Trophoblast cell (in vitro differentiated cells and primary cell): ENCODE measurements at regions not wholly inside any gene's neighbourhood (a gene's known extent, or its start where the extent isn't known, plus 50 kb on each side); places are given as distances from the start of the nearest gene placed in this dataset.

Source experiments
- DNase-seq, 2 donors: peaks; one replicate each; pipeline ENCODE4 v3.0.0-alpha.2; 2016
- H2AFZ ChIP-seq: 2 replicates; pipeline ENCODE4 v1.6.1; 2013; ENCODE audit warnings: low read length, moderate library complexity, mild to moderate bottlenecking; ENCODE audit not compliant: insufficient read depth, poor library complexity
- H2AK5ac ChIP-seq: 2 replicates; pipeline ENCODE4 v1.6.1; 2013; ENCODE audit warnings: mild to moderate bottlenecking, low read length
- H2BK120ac ChIP-seq: 2 replicates; pipeline ENCODE4 v1.6.1; 2013; ENCODE audit warnings: low read length, mild to moderate bottlenecking, moderate library complexity; ENCODE audit not compliant: insufficient read depth, poor library complexity
- H2BK12ac ChIP-seq: 2 replicates; pipeline ENCODE4 v1.6.1; 2013; ENCODE audit warnings: mild to moderate bottlenecking, low read length, moderate library complexity
- H2BK5ac ChIP-seq: 2 replicates; pipeline ENCODE4 v1.6.1; 2013; ENCODE audit warnings: low read length, low read depth, moderate library complexity, mild to moderate bottlenecking; ENCODE audit not compliant: poor library complexity
- H3K14ac ChIP-seq: 2 replicates; pipeline ENCODE4 v1.6.1; 2013; ENCODE audit warnings: mild to moderate bottlenecking, low read length
- H3K18ac ChIP-seq: 2 replicates; pipeline ENCODE4 v1.6.1; 2013; ENCODE audit warnings: mild to moderate bottlenecking, low read length
- H3K23ac ChIP-seq: 2 replicates; pipeline ENCODE4 v1.6.1; 2013; ENCODE audit warnings: low read length
- H3K27ac ChIP-seq: 2 replicates; pipeline ENCODE4 v1.5.1; 2013; ENCODE audit warnings: low read depth, mild to moderate bottlenecking, inconsistent platforms, low read length, moderate library complexity
- H3K27me3 ChIP-seq: 2 replicates; pipeline ENCODE4 v1.6.1; 2013; ENCODE audit warnings: inconsistent platforms, mild to moderate bottlenecking, low read length, moderate library complexity; ENCODE audit not compliant: insufficient read depth
- H3K36me3 ChIP-seq, 2 experiments: 1 replicate in 1 of 2; 2 replicates in 1 of 2; pipeline ENCODE4 v1.6.1; 2013; ENCODE audit warnings: low read length in 2 of 2, mild to moderate bottlenecking in 2 of 2, moderate library complexity in 1 of 2; ENCODE audit not compliant: insufficient read depth in 2 of 2, control insufficient read depth in 1 of 2
- H3K4ac ChIP-seq: 2 replicates; pipeline ENCODE4 v1.6.1; 2013; ENCODE audit warnings: low read depth, mild to moderate bottlenecking, low read length, moderate library complexity
- H3K4me1 ChIP-seq, 2 experiments: 1 replicate in 1 of 2; 2 replicates in 1 of 2; pipeline ENCODE4 v1.6.1; 2013; ENCODE audit warnings: low read length in 2 of 2, mild to moderate bottlenecking in 2 of 2, moderate library complexity in 1 of 2; ENCODE audit not compliant: insufficient read depth in 2 of 2, control insufficient read depth in 1 of 2
- H3K4me2 ChIP-seq: 2 replicates; pipeline ENCODE4 v1.6.1; 2013; ENCODE audit warnings: inconsistent platforms, mild to moderate bottlenecking, low read length, moderate library complexity
- H3K4me3 ChIP-seq: 2 replicates; pipeline ENCODE4 v1.5.1; 2013; ENCODE audit warnings: mild to moderate bottlenecking, low read depth, low read length, inconsistent platforms
- H3K79me1 ChIP-seq: one replicate; pipeline ENCODE4 v1.6.1; 2013; ENCODE audit warnings: low read length
- H3K79me2 ChIP-seq: 2 replicates; pipeline ENCODE4 v1.6.1; 2013; ENCODE audit warnings: low read length, mild to moderate bottlenecking; ENCODE audit not compliant: control insufficient read depth, insufficient read depth, poor library complexity
- H3K9ac ChIP-seq: 2 replicates; pipeline ENCODE4 v1.6.1; 2013; ENCODE audit warnings: mild to moderate bottlenecking, low read length
- H3K9me3 ChIP-seq: 2 replicates; pipeline ENCODE4 v1.6.1; 2013; ENCODE audit warnings: low read depth, mild to moderate bottlenecking, control low read depth, inconsistent platforms, low read length; ENCODE audit not compliant: insufficient read depth
- H4K12ac ChIP-seq: 2 replicates; pipeline ENCODE4 v1.6.1; 2013; ENCODE audit warnings: low read depth, mild to moderate bottlenecking, low read length, moderate library complexity
- H4K8ac ChIP-seq: 2 replicates; pipeline ENCODE4 v1.6.1; 2013; ENCODE audit warnings: low read depth, mild to moderate bottlenecking, low read length, moderate library complexity
- H4K91ac ChIP-seq: one replicate; pipeline ENCODE4 v1.6.1; 2013; ENCODE audit warnings: low read depth, mild to moderate bottlenecking, low read length, moderate library complexity
- WGBS: extraction: QIAGEN DNeasy Blood & Tissue Kit; methylation state at CpG from one replicate; pipeline ENCODE4 v1.1.7; 2013; ENCODE audit warnings: missing lambda C conversion rate; ENCODE audit not compliant: insufficient read length, insufficient coverage; ENCODE audit errors: extremely low coverage; 5-methylcytosine and 5-hydroxymethylcytosine counted together

GRCh38 chr2:6444514-6444913 lies 421.2 kb downstream of the CMPK2 start:
- Histone ChIP-seq H3K4me1 (no peaks in the 10 kb centered on the region), H3K36me3 (no peaks in the 10 kb centered on the region), H3K79me1 (no peaks in the 10 kb centered on the region), H3K27me3 (no peaks in the 10 kb centered on the region), H2AK5ac (no peak overlapping the region), H2AFZ (no peak overlapping the region), H3K79me2 (no peaks in the 10 kb centered on the region), H3K18ac (no peak overlapping the region), H3K4me3 (no peak overlapping the region), H2BK5ac (no peak overlapping the region), H3K27ac (no peak overlapping the region), H3K9me3 (no peaks in the 10 kb centered on the region), H2BK120ac (no peak overlapping the region), H3K4ac (no peak overlapping the region), H3K4me2 (no peak overlapping the region), H4K91ac (no peak overlapping the region), H3K14ac (no peak overlapping the region), H3K9ac (no peak overlapping the region), H2BK12ac (no peak overlapping the region), H4K12ac (no peak overlapping the region), H3K23ac (no peak overlapping the region), H4K8ac (no peak overlapping the region)
- WGBS, result no CpG with 5 or more reads among the region's 2 CpGs
- DNase-seq, result no peak

DNA sequence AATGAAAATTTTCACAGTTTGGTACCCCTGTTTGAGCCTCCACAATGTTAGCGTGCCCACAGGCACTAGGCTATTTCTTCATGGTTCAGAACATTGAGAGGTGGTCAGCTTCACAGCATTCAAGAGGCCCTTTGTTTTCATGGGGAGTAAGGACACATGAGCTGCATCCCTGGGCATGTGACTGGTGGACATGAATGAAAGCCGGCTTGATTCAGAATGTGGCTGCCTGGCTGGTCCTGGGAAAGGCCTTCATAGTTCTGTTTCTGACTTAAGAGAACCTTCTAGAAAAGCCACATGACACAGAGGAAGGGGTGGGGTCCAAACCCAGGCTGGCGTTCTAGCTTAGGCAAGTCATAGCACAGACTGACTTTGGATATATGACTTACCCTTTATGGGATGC lies 420.6 kb downstream of the CMPK2 start:
- no peak overlapping the region for H2BK5ac ChIP-seq
- H4K91ac ChIP-seq, result no peak overlapping the region
- H3K23ac ChIP-seq, result no peak overlapping the region
- no peak overlapping the region for H3K9ac ChIP-seq
- no peak overlapping the region for H2AFZ ChIP-seq
- no peaks in the 10 kb centered on the region for H3K36me3 ChIP-seq
- no peaks in the 10 kb centered on the region for H3K4me1 ChIP-seq
- no peak overlapping the region for H3K27ac ChIP-seq
- H3K79me2 ChIP-seq, result no peaks in the 10 kb centered on the region
- H3K79me1 ChIP-seq, result no peaks in the 10 kb centered on the region
- no peak overlapping the region for H3K4me2 ChIP-seq
- no peak overlapping the region for H3K4me3 ChIP-seq
- no peaks in the 10 kb centered on the region for H3K27me3 ChIP-seq
- H2AK5ac ChIP-seq, result no peak overlapping the region
- H4K12ac ChIP-seq, result no peak overlapping the region
- no CpG with 5 or more reads among the region's 3 CpGs for WGBS
- H3K9me3 ChIP-seq, result no peaks in the 10 kb centered on the region
- no peak overlapping the region for H4K8ac ChIP-seq
- DNase-seq, result no peak
- H2BK12ac ChIP-seq, result no peak overlapping the region
- no peak overlapping the region for H2BK120ac ChIP-seq
- no peak overlapping the region for H3K14ac ChIP-seq
- no peak overlapping the region for H3K4ac ChIP-seq
- H3K18ac ChIP-seq, result no peak overlapping the region

DNA sequence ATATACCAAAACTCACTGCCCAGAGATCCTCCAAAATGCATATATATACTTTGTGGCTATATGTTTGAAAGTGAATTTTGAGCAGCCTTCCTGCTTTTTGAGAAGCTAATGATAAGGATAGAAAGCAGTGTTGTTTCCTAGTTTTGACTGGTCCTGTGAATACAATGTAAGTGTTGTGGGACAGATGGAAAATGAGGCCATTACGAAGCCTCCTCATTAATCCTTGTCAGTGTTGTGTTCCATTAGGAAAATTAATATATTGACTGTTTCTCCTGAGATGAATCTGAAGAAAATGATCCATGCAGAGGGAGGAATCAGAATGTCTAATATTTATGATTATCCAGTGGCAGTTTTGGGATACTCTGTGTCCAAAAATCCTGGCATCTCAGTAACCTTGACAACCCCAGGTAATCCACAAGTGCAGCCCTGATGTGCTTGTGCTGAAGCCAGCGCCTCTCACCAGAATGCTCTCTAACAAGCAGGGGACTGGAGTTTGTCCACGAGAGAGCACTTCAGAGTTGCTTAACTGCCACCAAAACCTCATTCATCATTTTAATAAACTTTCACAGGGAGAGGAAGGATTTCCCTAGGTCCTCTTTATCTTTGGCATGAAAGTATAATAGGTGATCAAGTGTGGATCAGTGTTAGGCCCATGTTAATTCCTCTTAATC lies 418.6 kb downstream of the CMPK2 start:
- H3K79me1 ChIP-seq, result no peaks in the 10 kb centered on the region
- no peaks in the 10 kb centered on the region for H3K36me3 ChIP-seq
- H4K91ac ChIP-seq, result no peak overlapping the region
- H2BK5ac ChIP-seq, result no peak overlapping the region
- no peaks in the 10 kb centered on the region for H3K27me3 ChIP-seq
- no peak overlapping the region for H4K12ac ChIP-seq
- H3K79me2 ChIP-seq, result no peaks in the 10 kb centered on the region
- WGBS, result no CpG with 5 or more reads among the region's 3 CpGs
- H2AFZ ChIP-seq, result no peak overlapping the region
- H3K18ac ChIP-seq, result no peak overlapping the region
- no peak overlapping the region for H2BK120ac ChIP-seq
- no peak for DNase-seq
- no peak overlapping the region for H3K9ac ChIP-seq
- H3K14ac ChIP-seq, result no peak overlapping the region
- H2BK12ac ChIP-seq, result no peak overlapping the region
- H3K27ac ChIP-seq, result no peak overlapping the region
- no peaks in the 10 kb centered on the region for H3K9me3 ChIP-seq
- no peak overlapping the region for H3K23ac ChIP-seq
- H3K4me1 ChIP-seq, result no peaks in the 10 kb centered on the region
- no peak overlapping the region for H3K4me2 ChIP-seq
- no peak overlapping the region for H2AK5ac ChIP-seq
- no peak overlapping the region for H3K4ac ChIP-seq
- H3K4me3 ChIP-seq, result no peak overlapping the region
- no peak overlapping the region for H4K8ac ChIP-seq

DNA sequence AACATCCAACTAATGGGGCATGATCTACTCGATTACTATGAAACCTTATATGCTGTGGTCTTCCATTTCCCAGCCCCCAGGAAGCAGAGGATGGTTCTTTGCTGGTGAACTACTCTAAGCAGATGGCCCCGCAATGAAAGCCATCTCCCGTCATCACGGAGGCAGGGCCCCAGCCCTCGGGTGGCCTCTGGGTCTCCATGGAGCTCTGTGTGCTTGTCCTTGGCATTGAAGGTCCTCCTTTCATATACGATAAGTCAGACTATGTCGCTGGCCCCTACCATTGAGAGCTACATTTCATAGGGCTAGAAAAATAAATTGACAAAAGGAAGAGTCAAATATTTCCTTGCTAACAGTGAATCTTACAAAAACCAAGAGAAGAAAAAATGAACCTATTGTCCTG lies 416.8 kb downstream of the CMPK2 start:
- Histone ChIP-seq H4K12ac (no peak overlapping the region), H3K79me2 (no peaks in the 10 kb centered on the region), H4K91ac (no peak overlapping the region), H4K8ac (no peak overlapping the region), H3K4ac (no peak overlapping the region), H3K4me2 (no peak overlapping the region), H3K4me3 (no peak overlapping the region), H3K9ac (no peak overlapping the region), H3K27ac (no peak overlapping the region), H3K23ac (no peak overlapping the region), H2BK12ac (no peak overlapping the region), H2AK5ac (no peak overlapping the region), H3K9me3 (no peaks in the 10 kb centered on the region), H3K18ac (no peak overlapping the region), H2AFZ (no peak overlapping the region), H3K36me3 (no peaks in the 10 kb centered on the region), H3K14ac (no peak overlapping the region), H3K4me1 (no peaks in the 10 kb centered on the region), H2BK120ac (no peak overlapping the region), H3K79me1 (no peaks in the 10 kb centered on the region), H2BK5ac (no peak overlapping the region), H3K27me3 (no peaks in the 10 kb centered on the region)
- DNase-seq, result no peak
- WGBS, result no CpG with 5 or more reads among the region's 7 CpGs
